Panc1 (cell line): ENCODE measurements at regions not wholly inside any gene's neighbourhood (a gene's known extent, or its start where the extent isn't known, plus 50 kb on each side); places are given as distances from the start of the nearest gene placed in this dataset.

Experiments
- CTCF ChIP-seq: fragments of 450-650 bp; IDR thresholded peaks from 2 replicates; pipeline ENCODE4 v1.5.1; 2017; ENCODE audit warnings: mild to moderate bottlenecking
- POLR2AphosphoS5 ChIP-seq: IDR thresholded peaks from 2 replicates; pipeline ENCODE4 v1.6.1; 2012; ENCODE audit warnings: mild to moderate bottlenecking, low read depth, low read length, moderate library complexity
- SIN3A ChIP-seq: IDR thresholded peaks from 2 replicates; pipeline ENCODE4 v1.6.1; 2012; ENCODE audit warnings: low read depth, mild to moderate bottlenecking, low read length, moderate library complexity, borderline replicate concordance; ENCODE audit not compliant: insufficient read depth

- TF ChIP-seq CTCF (no peak), SIN3A (no peak), POLR2AphosphoS5 (no peak)
Measured at GRCh38 chr10:117804470-117805011, 242.2 kb downstream of the RAB11FIP2 start.
